Fibroblast of villous mesenchyme (primary cell): ENCODE measurements at regions not wholly inside any gene's neighbourhood (a gene's known extent, or its start where the extent isn't known, plus 50 kb on each side); places are given as distances from the start of the nearest gene placed in this dataset.

Source experiments
- DNase-seq: peaks from one replicate; pipeline ENCODE4 v3.0.0-alpha.2; 2010; ENCODE audit warnings: low read depth
- H3K4me3 ChIP-seq: 2 replicates; pipeline ENCODE4 v1.5.1; 2011; ENCODE audit warnings: low read depth, mild to moderate bottlenecking, low read length
- TF ChIP-seq, protein P1 (sequence below): IDR thresholded peaks from 2 replicates; pipeline ENCODE4 v1.5.1; 2012; ENCODE audit warnings: low read depth, mild to moderate bottlenecking, low read length; ENCODE audit not compliant: insufficient read depth

DNA sequence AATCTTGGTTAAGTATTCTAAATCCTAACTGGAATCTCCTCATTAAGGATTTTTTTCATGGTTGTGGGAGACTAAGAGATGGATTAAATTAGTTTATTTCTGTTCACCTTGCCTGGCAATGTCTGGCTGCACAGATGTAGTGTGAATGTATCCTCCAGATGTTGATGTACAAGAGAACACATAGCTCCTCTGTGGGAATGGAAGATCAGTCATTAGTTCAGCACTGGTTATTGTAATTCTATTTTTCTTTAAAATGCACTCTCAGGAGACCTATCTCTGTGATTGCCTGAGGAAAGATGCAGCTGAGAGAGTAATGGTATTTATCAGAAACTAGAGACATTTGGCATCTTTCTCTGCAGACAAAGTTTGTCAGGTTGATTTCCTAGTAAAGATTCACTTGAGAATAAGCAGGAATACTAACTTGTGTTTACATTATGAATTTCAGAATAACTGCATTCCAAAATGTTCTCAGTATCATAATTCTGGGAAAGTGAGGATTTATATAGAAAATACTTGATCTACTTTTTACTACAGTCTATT lies 178.6 kb downstream of the GIPC2 start:
- H3K4me3 ChIP-seq, result no peak overlapping the region
- DNase-seq, result no peak
- TF ChIP-seq, protein P1, sequence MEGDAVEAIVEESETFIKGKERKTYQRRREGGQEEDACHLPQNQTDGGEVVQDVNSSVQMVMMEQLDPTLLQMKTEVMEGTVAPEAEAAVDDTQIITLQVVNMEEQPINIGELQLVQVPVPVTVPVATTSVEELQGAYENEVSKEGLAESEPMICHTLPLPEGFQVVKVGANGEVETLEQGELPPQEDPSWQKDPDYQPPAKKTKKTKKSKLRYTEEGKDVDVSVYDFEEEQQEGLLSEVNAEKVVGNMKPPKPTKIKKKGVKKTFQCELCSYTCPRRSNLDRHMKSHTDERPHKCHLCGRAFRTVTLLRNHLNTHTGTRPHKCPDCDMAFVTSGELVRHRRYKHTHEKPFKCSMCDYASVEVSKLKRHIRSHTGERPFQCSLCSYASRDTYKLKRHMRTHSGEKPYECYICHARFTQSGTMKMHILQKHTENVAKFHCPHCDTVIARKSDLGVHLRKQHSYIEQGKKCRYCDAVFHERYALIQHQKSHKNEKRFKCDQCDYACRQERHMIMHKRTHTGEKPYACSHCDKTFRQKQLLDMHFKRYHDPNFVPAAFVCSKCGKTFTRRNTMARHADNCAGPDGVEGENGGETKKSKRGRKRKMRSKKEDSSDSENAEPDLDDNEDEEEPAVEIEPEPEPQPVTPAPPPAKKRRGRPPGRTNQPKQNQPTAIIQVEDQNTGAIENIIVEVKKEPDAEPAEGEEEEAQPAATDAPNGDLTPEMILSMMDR, result no peak

DNA sequence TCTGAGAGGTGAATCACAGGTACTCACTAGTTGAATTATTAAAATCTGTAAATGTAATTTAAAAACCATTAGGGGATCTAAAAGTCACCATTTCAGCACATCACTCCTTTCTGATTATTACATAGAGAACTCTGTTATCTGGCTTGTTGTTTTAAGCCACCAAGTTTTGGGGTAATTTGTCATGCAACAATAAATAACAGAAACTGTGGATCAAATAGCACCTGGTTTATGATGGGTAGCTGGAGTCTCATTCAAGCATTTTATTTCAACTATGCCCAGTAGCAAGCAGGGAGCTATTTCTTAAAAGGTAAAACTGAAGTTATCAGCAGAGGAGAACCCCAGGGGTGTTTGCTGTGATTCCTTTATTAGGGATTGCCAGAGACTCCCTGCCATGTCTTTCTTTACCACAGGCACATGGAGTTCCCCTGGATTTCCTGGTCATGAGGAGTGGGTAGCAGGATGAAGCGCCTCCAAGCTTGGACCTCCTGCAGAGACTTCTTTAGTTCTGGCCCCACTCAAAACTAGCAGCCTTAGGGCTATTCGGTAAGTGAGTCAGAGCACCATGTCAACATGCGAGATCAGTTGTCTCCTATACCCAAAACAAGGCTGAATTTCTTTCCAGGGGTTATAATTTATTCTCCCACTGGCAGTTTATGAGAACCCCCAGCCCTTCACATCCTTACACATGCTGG lies 179.2 kb downstream of the GIPC2 start:
- no peak overlapping the region for H3K4me3 ChIP-seq
- TF ChIP-seq, protein P1, result no peak
- DNase-seq, result no peak

DNA sequence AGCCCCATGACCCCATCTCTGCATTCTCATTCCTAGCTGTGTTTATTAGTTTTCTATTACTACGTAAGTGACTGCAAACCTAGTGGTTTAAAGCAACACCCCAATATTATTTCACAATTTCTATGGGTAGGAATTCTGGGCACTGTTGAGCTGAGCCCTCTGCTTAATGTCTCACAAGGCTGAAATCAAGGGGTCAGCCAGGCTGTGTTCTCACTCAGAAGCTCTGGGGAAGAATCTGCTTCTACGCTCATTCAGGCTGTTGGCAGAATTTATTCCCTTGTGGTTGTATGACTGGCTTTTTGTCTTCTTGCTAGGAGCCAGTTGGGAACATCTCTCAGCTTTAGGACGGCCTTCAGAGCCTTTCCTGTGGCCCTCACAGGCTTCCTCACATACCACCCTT lies 181.0 kb downstream of the GIPC2 start:
- no peak overlapping the region for H3K4me3 ChIP-seq
- TF ChIP-seq, protein P1, result no peak
- no peak for DNase-seq

DNA sequence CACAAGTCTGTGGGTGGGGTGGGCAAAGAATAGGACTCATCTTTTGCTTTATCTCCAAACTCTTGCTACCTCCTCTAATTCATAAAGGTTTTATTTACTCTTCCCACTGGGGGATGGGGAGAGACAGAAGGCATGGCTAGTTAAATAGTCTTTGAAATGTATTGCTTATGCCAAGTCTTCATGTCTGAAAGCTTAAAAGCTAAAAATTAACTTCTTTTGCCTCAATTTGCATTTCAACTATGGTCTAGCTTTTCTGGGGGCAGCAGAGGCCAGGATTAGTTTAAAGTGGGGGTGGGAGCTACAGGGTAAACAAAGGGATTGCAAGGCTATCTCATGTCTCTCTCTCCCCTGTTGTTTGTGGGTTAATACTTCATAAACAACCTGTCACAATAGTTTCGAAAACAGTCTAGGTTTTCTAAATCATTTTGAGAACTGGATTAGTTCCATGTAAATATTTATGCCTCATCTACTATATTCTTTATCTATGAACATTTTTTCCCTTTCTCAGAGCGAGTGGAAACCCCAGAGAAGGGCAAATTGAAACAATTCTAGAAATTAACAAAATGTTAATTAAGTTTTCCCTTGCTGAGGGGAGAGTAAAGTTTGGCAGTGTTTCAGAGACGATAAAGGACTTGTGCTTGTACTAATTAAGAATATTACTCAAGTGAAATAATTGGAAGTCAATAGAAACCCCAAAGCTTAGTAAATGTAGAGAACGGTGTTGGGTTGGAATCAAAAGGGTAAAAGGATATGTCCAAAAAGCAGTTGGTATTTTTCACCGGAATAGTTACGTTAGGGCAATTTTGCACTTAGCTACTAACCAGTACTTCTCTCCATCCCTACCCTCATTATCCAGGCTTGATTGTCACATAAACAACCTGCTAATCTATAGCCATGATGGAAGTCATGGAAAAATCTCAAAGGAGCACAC lies 182.2 kb downstream of the GIPC2 start:
- TF ChIP-seq, protein P1, result no peak
- no peak overlapping the region for H3K4me3 ChIP-seq
- DNase-seq, result peak; percentile 67

DNA sequence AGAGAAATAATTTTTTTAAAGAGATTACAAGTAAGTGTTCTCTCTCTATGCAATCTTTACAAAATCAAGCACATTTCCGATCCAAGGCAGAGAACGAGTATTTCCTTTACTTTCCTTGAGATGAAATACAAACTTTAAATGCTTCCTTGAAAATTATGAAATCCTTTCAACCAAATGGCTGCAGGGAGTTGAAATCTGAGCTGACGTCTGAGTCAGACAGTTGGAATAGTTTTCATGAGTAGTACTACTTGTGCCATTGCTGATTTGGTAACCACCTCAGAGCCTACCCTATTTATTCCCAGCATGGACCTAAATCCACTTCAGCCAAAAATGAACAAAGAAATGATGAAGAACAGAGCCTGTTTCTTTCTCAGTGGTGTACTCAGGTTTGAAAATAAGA lies 183.6 kb downstream of the GIPC2 start:
- DNase-seq, result peak; percentile 88
- TF ChIP-seq, protein P1, result no peak
- no peak overlapping the region for H3K4me3 ChIP-seq

DNA sequence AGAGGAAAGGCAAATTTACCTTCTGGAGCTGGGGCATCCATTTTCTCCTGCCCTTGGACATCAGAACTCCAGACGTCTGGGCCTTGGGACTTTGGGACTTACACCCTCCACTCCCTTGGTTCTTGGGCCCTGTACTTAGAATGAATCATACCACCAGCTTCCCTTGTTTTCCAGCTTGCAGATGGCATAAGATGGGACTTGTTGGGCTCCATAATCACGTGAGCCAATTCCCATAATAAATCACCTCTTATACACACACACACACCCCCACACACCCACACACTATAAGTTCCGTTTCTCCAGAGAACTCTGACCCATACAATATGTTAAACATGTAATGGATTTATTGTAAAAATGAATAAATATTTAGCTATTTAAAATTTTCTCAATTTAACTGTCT lies 185.7 kb downstream of the GIPC2 start:
- H3K4me3 ChIP-seq, result no peak overlapping the region
- TF ChIP-seq, protein P1, result no peak
- DNase-seq, result no peak
